ENCODE measurements at regions not wholly inside any gene's neighbourhood (a gene's known extent, or its start where the extent isn't known, plus 50 kb on each side); places are given as distances from the start of the nearest gene placed in this dataset.

DNA sequence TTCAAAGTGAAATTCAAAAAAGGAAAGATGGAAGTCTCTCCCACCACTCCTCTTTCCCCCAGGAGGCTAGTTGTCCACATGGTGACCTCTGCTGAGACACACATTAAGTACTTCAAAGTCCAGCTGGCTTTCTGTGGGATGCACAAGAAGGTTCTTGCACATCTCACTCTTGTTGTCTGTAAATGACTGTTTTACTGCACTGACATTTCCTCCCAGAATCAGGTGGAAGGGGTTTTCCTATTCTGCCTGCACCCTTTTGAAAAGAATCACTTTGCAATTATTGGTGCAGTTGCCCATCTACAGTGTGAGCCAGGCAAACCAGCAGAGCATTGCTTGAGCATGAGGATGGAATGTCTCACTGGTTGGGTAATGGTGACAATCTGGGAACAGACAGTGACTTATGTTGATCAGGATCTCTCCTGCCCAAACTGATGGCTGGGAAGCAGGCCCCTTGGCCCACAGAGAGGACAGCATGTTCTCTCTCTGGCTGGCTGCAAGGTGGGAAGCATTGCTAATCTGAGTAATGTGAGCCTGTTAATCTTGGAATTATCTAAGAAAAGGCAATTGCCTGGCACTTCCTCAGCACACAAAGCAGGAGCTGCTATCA, 347.7 kb upstream of the SATB1 start:
- DNase-seq (ENCODE audit: low spot score), result peak; percentile 17

GRCh38 chr3:18771931-18772330, 346.8 kb upstream of the SATB1 start:
- DNase-seq (ENCODE audit: low spot score), result no peak

- DNase-seq (ENCODE audit: low spot score), result no peak
Measured at GRCh38 chr3:18770800-18771199, 345.7 kb upstream of the SATB1 start.

- DNase-seq (ENCODE audit: low spot score), result no peak
Measured at GRCh38 chr3:18767756-18768303, 342.7 kb upstream of the SATB1 start.

DNA sequence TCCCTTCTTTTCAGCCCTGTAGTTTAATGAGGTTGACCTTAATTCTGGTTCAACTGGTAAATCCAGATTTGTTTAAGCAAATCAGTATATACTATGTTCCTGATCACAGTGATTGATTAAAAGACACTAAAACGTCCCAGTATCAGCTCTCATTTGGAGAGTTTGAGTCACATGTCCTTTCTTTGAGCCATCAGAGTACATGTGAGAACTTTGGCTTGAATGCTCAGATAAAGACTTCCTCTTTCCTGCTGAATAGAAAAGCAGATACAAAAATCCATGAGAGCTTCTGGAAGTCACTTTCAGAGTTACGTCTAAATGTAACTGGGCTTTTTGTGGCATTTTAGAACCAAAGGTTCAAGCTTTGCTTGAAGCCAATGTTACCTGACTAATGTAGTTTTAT, 341.8 kb upstream of the SATB1 start:
- DNase-seq (ENCODE audit: low spot score), result no peak

- DNase-seq (ENCODE audit: low spot score), result no peak
Measured at GRCh38 chr3:18765662-18766061, 340.5 kb upstream of the SATB1 start.

DNA sequence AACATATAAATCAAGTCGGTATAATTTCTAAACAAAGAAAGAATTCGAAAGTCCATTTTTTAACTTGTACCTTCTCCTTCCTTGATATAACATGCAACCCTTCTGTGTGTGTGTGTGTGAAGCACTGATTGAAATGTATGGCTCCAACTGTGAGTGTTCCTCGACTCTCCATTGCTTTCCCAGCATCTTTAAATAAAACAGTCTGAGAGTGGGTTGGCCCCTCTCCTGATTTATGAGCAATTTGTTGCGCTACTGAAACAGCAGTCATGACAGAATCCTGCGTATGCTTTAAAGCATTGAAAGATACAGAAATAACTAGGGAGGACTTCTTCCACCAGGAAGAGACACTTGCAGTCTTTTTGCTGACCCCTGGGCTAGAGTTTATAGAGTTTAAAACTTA, 340.0 kb upstream of the SATB1 start:
- no peak for DNase-seq (ENCODE audit: low spot score)

DNA sequence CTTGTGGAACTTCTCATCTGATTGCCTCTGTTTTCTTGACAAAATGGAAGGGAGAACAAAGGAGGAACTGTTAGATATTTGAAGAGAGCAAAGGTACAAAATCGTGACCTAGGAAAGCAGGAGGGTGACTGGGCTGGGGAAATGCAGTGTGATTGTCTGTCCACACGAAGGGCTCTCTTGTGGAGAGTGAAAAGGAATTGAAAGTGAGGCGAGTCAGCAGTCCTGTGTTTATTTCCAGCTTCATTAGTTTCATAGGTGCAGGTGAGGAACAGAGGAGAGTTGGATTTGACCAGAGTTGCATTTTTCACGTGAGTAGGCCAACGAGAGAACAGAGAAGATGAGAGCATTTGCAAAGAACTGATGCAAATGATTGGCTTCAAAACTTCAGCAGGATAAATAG, 336.4 kb upstream of the SATB1 start:
- no peak for DNase-seq (ENCODE audit: low spot score)

GRCh38 chr3:18758047-18758704, 333.0 kb upstream of the SATB1 start:
- DNase-seq (ENCODE audit: low spot score), result peak; percentile 90

DNA sequence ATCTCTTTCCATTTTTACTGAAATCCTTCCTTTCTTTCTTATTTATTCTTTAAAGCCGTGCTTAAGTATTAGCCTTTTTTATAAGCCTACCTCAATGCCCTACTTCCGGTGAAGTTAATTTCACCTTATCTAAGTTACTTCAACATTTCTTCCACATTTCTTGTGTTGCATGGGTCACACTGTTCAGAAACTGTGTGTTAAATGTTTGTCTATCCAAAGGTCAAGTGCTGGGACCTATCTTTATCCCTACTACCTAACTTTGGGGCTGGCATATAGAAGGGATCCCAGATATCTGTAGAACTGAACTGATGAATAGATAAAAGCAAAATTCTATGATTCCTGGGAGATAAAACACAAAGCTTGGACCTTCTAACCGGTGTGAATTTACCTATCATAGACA, 332.3 kb upstream of the SATB1 start:
- no peak for DNase-seq (ENCODE audit: low spot score)

DNA sequence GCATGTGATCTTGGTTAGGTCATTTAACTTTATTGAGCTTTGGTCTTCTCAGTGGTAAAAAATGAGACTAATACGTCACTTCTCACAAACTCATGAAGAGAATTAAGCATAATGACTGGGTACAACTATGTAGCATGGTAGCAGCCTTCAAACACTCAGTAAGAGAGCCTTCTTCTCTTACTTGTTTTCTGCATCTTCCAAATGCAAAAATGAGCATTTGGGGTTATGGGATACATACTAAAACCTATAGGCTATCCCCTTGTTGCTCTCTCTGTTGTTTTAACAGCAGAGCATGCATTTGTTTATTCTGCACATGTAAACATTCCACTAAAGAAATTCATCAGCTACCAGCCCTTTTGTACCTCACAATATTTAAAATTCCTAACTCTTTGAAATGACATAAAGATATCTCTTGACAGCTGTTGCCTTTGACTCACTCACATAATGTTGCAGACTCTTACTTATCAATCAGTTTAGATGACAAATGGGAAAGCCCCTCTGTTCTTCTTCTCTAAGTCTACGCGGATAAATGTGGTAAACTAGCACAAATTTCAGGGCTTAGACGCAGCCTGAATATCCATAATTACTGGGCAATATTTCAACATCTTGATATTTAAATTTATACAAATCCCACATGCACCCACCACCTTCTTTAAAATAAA, 327.3 kb upstream of the SATB1 start:
- no peak for DNase-seq (ENCODE audit: low spot score)

- no peak for DNase-seq (ENCODE audit: low spot score)
Measured at GRCh38 chr3:18751514-18751913, 326.4 kb upstream of the SATB1 start.

GRCh38 chr3:18747383-18747782, 322.2 kb upstream of the SATB1 start:
- DNase-seq (ENCODE audit: low spot score), result no peak

- no peak for DNase-seq (ENCODE audit: low spot score)
Measured at GRCh38 chr3:18745472-18745871, 320.3 kb upstream of the SATB1 start.

- DNase-seq (ENCODE audit: low spot score), result no peak
Measured at GRCh38 chr3:18744472-18744871, 319.3 kb upstream of the SATB1 start.

DNA sequence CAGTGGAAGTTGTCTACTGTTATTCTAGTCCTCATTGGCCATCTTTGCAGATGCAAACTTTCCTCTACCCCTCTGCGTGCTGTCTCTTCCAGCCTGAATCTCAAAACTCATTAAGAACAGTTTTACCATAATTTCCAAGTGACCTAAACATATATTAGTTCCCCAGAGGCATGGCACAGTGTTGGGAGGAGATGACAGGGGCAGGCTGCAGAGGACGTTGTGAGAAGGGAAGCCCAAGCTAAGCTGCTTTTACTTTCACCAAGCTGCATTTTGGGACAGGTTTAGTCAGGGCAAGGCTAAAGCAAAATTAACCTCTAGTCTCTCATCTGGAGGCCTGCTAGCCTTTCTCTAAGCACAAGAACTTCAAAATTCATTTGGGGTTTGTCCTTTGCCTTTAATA, 318.6 kb upstream of the SATB1 start:
- DNase-seq (ENCODE audit: low spot score), result peak; percentile 53

GRCh38 chr3:18740631-18741583, 315.8 kb upstream of the SATB1 start:
- DNase-seq (ENCODE audit: low spot score), result peak; percentile 90

GRCh38 chr3:18739099-18739433, 313.9 kb upstream of the SATB1 start:
- peak; percentile 83 for DNase-seq (ENCODE audit: low spot score)

DNA sequence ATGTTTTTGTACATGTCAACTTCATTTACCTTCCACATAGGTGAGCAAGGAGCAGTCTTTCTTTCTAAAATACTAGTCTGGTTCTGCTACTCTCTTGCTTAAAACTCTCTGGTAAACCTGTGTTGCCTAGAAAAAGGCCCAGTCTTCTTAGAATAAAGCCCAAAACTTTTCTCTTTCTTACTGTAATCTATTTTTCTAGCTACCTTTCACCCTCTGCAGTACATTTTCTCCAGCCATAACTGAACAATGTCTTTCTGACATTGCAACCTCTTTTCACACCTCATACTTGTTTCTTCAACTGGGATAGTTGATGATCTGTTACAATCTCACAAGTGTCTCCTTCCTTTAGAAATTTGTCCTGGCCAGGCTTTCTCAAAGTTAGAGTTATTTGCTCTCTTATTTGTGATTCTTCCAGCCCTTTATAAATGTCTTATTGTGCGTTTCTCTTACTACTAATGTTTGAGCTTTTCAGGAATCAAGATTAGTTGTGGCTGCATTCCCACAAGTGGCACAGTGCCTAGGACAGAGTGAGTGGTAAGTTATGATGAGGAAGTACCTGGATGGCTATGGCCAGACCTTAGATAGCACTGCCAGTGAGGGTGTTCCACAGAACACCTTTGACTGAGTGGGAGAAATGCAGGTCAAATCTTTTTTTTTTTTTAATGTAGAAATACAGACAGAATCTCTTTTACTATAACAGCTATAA, 313.4 kb upstream of the SATB1 start:
- DNase-seq (ENCODE audit: low spot score), result no peak

DNA sequence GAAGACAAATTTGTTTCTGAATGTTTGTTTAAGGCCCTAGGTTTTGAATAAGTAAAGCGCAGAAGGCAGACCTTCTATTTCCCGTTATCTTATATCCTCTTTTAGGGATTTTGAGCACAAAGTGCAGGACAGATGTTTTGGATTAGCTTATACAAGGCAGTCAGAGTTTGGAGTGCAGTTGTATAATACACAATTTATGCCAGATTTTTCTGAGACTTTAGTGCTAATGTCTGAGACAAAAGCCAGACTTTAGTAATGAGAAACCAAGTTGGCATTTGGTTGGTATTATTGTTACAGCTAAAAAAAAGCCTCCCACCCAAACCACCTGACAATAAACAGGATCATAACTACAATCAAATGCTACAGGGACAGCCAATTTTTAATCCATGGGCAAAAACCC, 309.9 kb upstream of the SATB1 start:
- no peak for DNase-seq (ENCODE audit: low spot score)

- DNase-seq (ENCODE audit: low spot score), result no peak
Measured at GRCh38 chr3:18734309-18734708, 309.2 kb upstream of the SATB1 start.

- DNase-seq (ENCODE audit: low spot score), result no peak
Measured at GRCh38 chr3:18732474-18732873, 307.3 kb upstream of the SATB1 start.
